ENCODE measurements at regions not wholly inside any gene's neighbourhood (a gene's known extent, or its start where the extent isn't known, plus 50 kb on each side); places are given as distances from the start of the nearest gene placed in this dataset.

GRCh38 chr1:168970926-168971659 is 135.4 kb upstream of the ATP1B1 start:
- intact Hi-C loops (cut with DNase I) = no loop called here
- Histone ChIP-seq H3K27ac (no peak overlapping the region), H3K9me3 (no peaks in the 10 kb centered on the region), H3K36me3 (no peaks in the 10 kb centered on the region), H3K4me3 (no peak overlapping the region), H3K27me3 (no peaks in the 10 kb centered on the region), H3K4me1 (no peaks in the 10 kb centered on the region)
- TF ChIP-seq POLR2A (IDR thresholded peaks at IDR 0.05) (no peak), CTCF (IDR thresholded peaks at IDR 0.05) (no peak)
- WGBS (ENCODE audit: insufficient coverage, low coverage, low lambda C conversion rate, missing lambda C conversion rate) = 69% methylated on average over 7 of the region's 7 CpGs
- DNase-seq (no peak), ATAC-seq (no peak)

DNA sequence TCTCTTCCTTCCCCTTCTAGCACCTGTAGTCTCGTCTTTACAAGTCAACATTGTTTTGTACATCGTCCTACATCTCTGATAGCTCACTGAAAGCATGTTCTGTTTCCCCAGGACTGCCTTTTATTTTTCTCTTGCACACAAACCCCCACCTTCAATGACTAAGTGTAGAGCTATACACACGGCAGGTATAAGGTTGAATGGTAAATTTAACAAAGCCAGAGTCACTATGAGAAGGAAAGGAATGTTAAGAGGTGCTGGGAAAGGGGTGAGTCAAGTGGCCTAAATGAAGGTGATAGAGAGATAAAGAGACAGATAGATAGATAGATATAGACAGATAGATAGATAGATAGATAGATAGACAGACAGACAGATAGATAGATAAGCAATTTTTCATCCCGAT is 134.3 kb upstream of the ATP1B1 start:
- ATAC-seq (no peak), DNase-seq (no peak)
- no peak for TF ChIP-seq CTCF (IDR thresholded peaks at IDR 0.05)
- TF ChIP-seq POLR2A (IDR thresholded peaks at IDR 0.05) = no peak
- no peaks in the 10 kb centered on the region for H3K36me3 ChIP-seq
- 58% methylated on average over 4 of the region's 4 CpGs for WGBS (ENCODE audit: insufficient coverage, low coverage, low lambda C conversion rate, missing lambda C conversion rate)
- intact Hi-C loops (cut with DNase I) = no loop called here
- no peaks in the 10 kb centered on the region for H3K4me1 ChIP-seq
- H3K4me3 ChIP-seq = no peak overlapping the region
- no peaks in the 10 kb centered on the region for H3K9me3 ChIP-seq
- H3K27ac ChIP-seq = no peak overlapping the region
- H3K27me3 ChIP-seq = no peaks in the 10 kb centered on the region

GRCh38 chr1:168972887-168973286 is 133.6 kb upstream of the ATP1B1 start:
- TF ChIP-seq CTCF (IDR thresholded peaks at IDR 0.05) = no peak
- no peak for TF ChIP-seq POLR2A (IDR thresholded peaks at IDR 0.05)
- H3K27ac ChIP-seq = no peak overlapping the region
- H3K4me3 ChIP-seq = no peak overlapping the region
- DNase-seq (no peak), ATAC-seq (no peak)
- intact Hi-C loops (cut with DNase I) = no loop called here
- WGBS (ENCODE audit: insufficient coverage, low coverage, low lambda C conversion rate, missing lambda C conversion rate) = 62% methylated on average over 2 of the region's 2 CpGs
- H3K36me3 ChIP-seq = no peaks in the 10 kb centered on the region
- H3K4me1 ChIP-seq = no peaks in the 10 kb centered on the region
- H3K27me3 ChIP-seq = no peaks in the 10 kb centered on the region
- H3K9me3 ChIP-seq = no peaks in the 10 kb centered on the region

GRCh38 chr1:168974117-168974516 is 132.4 kb upstream of the ATP1B1 start:
- ATAC-seq = no peak
- H3K4me3 ChIP-seq = no peak overlapping the region
- no peak overlapping the region for H3K27ac ChIP-seq
- no peaks in the 10 kb centered on the region for H3K4me1 ChIP-seq
- H3K9me3 ChIP-seq = no peaks in the 10 kb centered on the region
- no peaks in the 10 kb centered on the region for H3K27me3 ChIP-seq
- H3K36me3 ChIP-seq = no peaks in the 10 kb centered on the region
- TF ChIP-seq CTCF (IDR thresholded peaks at IDR 0.05) (no peak), POLR2A (IDR thresholded peaks at IDR 0.05) (no peak)
- intact Hi-C loops (cut with DNase I) = no loop called here
- 80% methylated on average over 5 of the region's 5 CpGs for WGBS (ENCODE audit: insufficient coverage, low coverage, low lambda C conversion rate, missing lambda C conversion rate)
- DNase-seq = no peak

DNA sequence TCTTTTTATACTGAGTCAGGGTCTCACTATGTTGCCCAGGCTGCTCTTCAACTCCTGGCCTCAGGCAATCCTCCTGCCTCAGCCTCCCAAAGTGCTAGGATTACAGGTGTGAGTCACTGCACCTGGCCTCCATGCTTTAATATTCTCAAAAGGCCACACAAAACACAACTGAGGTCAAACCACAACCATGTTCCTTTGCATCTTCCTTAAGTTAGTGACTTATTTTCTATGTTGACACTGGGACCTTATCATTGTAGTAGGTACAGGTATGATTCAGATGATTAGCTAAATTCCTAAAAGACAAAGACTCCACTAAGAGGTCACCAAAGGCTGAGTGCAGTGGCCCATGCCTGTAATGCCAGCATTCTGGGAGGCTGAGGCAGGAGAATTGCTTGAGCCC is 131.9 kb upstream of the ATP1B1 start:
- no peak for DNase-seq
- no peaks in the 10 kb centered on the region for H3K27me3 ChIP-seq
- TF ChIP-seq CTCF (IDR thresholded peaks at IDR 0.05) (no peak), POLR2A (IDR thresholded peaks at IDR 0.05) (no peak)
- H3K4me3 ChIP-seq = no peak overlapping the region
- H3K36me3 ChIP-seq = no peaks in the 10 kb centered on the region
- ATAC-seq = no peak
- no peaks in the 10 kb centered on the region for H3K9me3 ChIP-seq
- no peak overlapping the region for H3K27ac ChIP-seq
- H3K4me1 ChIP-seq = no peaks in the 10 kb centered on the region
- intact Hi-C loops (cut with DNase I) = no loop called here

All from right lobe of liver (tissue), 6 donors.